HUDEP-2 (cell line): ENCODE measurements at regions not wholly inside any gene's neighbourhood (a gene's known extent, or its start where the extent isn't known, plus 50 kb on each side); places are given as distances from the start of the nearest gene placed in this dataset.
"Not testable (repeated sequence)": the region's sequence is repeated elsewhere in the genome, so short reads cannot be mapped to it uniquely, and the experiment has no call there.

Source experiments
- DNase-seq, 76 experiments: peaks; one replicate each; lab custom pipeline; 2025; ENCODE audit not compliant: unreplicated experiment in 76 of 76; lab: John Stamatoyannopoulos, UW

DNA sequence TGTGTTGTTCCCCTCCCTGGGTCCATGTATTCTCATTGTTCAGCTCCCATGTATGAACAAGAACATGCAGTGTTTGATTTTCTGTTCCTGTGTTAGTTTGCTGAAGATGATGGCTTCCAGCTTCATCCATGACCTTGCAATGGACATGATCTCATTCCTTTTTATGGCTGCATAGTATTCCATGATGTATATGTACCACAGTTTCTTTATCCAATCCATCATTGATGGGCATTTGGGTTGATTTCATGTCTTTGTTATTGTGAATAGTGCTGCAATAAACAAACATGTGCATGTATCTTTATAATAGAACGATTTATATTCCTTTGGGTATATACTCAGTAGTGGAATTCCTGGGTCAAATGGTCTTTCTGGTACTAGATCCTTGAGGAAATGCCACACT is 65.1 kb upstream of the SLC13A1 start:
- DNase-seq, result not testable (repeated sequence)

DNA sequence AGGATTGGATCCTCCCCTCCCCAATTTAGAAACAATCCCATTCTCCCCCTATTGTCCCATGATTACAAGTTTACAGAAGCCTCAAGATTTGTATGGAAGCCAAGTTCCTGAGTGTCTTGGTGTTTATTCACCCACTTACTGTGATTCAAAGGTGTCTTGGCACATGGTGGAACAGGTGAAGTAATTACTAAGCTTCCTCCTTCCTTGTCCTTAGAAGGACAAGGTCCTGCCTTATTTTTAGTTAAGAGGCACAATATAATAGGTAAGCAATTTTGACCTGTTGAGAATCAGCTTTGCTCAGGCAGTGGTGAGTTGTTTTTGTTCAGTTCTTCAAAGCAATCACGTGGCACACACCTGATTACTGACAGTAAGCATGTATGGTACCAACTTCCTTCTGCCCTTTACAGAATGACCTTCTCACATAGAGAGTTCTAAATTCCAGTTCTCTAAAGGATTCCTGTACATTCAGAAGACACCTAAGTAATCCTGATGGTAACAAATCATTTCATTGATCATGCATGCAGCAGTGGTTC is 60.7 kb upstream of the SLC13A1 start:
- DNase-seq, result no peak

DNA sequence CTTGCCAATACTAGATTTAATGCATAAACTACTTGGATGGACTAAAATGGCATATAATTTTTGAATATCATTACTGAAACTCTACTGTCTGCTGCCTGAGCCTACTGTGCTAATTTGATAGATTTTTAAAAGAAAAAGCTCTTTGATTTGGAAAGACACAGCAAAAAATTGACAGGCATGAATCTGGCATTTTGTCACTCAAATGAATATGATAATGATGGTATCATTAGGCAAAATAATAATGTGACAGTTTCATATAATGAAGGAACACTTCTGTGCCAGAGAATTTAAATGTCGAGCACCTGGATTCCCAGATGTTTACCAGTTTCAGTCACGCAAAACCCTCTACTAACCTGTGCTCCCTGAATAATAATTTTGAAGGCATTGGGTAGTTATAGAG is 60.0 kb upstream of the SLC13A1 start:
- no peak for DNase-seq
